ENCODE measurements at regions not wholly inside any gene's neighbourhood (a gene's known extent, or its start where the extent isn't known, plus 50 kb on each side); places are given as distances from the start of the nearest gene placed in this dataset.

DNA sequence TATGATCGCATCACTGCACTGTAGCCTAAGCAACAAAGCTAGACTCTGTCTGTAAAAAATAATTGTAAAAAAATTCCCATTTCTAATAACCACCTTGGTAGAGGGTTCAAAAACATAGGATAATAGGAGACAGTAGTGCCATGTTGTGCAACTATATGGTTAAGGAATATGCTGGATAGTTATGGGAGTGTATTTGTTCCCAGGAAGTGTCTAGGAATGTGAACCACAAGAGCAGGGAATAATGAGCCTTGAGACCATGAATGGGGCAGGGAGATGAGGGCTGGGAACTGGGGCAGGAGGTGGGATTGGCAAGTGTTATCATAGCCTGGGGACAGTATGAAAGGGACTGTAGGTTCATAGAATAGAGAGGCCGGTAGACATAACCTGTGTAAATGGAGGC is 50.4 kb downstream of the RUSC2 start:
- FAIRE-seq (no peak), DNase-seq (ENCODE audit: low spot score in 2 of 2) (no peak)

- FAIRE-seq (no peak), DNase-seq (ENCODE audit: low spot score in 2 of 2) (no peak)
These were observed 56.9 kb downstream of the RUSC2 start for GRCh38 chr9:35546853-35547252.

GRCh38 chr9:35547889-35548418 is 57.1 kb upstream of the TESK1 start:
- DNase-seq (ENCODE audit: low spot score in 2 of 2) (no peak), FAIRE-seq (no peak)

GRCh38 chr9:35548571-35548970 is 56.5 kb upstream of the TESK1 start:
- FAIRE-seq (no peak), DNase-seq (ENCODE audit: low spot score in 2 of 2) (no peak)

DNA sequence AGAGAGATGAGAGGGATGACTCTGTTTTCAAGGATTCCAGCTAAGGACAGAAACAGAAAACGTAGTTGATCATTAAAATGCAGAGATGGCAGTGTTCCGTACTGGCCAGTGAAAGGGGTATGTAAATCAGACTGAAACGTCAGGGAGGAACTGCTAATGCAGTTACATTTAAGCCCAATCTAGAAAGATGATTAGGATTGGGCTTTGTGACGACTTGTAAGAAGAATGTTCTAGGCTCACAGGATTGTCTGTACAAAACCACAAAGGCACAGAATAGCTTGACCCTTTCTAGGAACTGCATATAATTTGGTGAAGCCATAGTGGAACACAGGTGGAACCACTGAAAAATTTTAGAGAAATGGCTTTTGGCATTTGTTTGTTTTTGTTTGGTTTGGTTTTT is 55.6 kb upstream of the TESK1 start:
- FAIRE-seq (no peak), DNase-seq (ENCODE audit: low spot score in 2 of 2) (no peak)

DNA sequence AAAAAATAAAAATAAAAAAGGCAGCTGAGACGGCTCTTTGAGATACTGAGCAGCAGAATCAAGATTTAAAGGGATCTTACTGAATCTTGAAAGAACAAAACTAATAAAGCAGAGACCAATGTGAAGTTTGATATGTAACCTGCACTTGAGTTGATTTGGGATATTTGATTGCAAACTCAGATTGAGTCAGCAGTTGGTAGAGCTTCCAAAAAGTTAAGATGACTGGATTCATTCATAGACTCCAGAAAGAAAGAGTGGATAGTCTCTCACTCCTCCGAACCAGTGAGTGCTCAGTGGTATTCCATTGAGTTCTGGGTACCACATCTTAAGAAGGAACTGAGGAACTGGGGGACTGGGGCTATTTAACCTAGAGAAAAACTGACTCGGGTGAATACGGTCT is 52.7 kb upstream of the TESK1 start:
- DNase-seq (ENCODE audit: low spot score in 2 of 2) (no peak), FAIRE-seq (no peak)

DNA sequence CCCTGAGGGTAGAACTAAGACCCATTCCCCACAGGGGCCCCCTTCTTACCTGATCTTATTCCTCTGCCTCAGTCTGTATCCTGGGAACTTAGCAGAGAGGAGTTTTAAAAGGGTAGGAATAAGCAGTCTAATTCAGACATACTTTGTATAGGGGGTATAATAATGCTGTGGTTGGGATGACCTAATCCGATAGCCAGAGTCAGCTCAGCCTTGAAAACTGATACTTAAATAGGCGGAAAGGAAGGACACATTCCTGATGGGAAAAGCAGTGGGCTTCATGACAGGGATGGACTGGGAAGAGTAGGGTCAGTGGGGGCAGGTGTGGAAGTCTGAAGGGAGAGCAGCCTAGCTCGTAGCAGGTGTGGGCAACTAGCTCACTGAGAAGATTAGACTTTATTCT is 52.2 kb upstream of the TESK1 start:
- no peak for DNase-seq (ENCODE audit: low spot score in 2 of 2)
- no peak for FAIRE-seq

- FAIRE-seq (no peak), DNase-seq (ENCODE audit: low spot score in 2 of 2) (peak; percentile 58 to 74)
These were observed 51.2 kb upstream of the TESK1 start for GRCh38 chr9:35553670-35554543.

- no peak for DNase-seq (ENCODE audit: low spot score in 2 of 2)
- no peak for FAIRE-seq
These were observed 49.8 kb upstream of the TESK1 start for GRCh38 chr9:35555246-35555701.

Measured in frontal cortex (tissue), 3 donors.